ENCODE measurements at regions not wholly inside any gene's neighbourhood (a gene's known extent, or its start where the extent isn't known, plus 50 kb on each side); places are given as distances from the start of the nearest gene placed in this dataset.

GRCh38 chr18:41858761-41859555 is 96.1 kb upstream of the PIK3C3 start:
- H3K9me3 ChIP-seq, result no peaks in the 10 kb centered on the region
- H3K36me3 Mint-ChIP-seq (ENCODE audit: insufficient read depth, unreplicated experiment), result no peaks in the 10 kb centered on the region
- no TSS peak for BruUV-seq (replicated peaks)
- no peaks in the 10 kb centered on the region for H3K36me3 ChIP-seq (ENCODE audit: control insufficient read depth, insufficient read depth, low read length)
- DNase-seq, result no peak
- ChIA-PET CTCF (no interaction called here), POLR2A (no interaction called here)
- no peak overlapping the region for H3K4me3 ChIP-seq (ENCODE audit: low read depth, low read length)
- peaks cover 2% of the 10 kb centered on the region for H3K27me3 Mint-ChIP-seq (ENCODE audit: insufficient read depth, unreplicated experiment)
- H3K4me1 ChIP-seq, result no peaks in the 10 kb centered on the region
- no peak overlapping the region for H3K4me3 Mint-ChIP-seq (ENCODE audit: unreplicated experiment)
- H3K4me1 Mint-ChIP-seq (ENCODE audit: low read depth, unreplicated experiment), result no peaks in the 10 kb centered on the region
- intact Hi-C loops (cut with micrococcal nuclease; ENCODE audit: unreplicated experiment), result no loop called here
- H3K27ac Mint-ChIP-seq (ENCODE audit: unreplicated experiment), result no peak overlapping the region
- H3K9me3 Mint-ChIP-seq (ENCODE audit: unreplicated experiment), result no peaks in the 10 kb centered on the region
- no peak for TF ChIP-seq CTCF (IDR thresholded peaks at IDR 0.05; ENCODE audit: insufficient read depth in 1 of 2, low read depth in 1 of 2, low read length in 1 of 2, severe bottlenecking in 1 of 2, unreplicated experiment in 1 of 2)
- H3K27me3 ChIP-seq (replicated peaks; ENCODE audit: control insufficient read depth, insufficient read depth, low read length), result no peaks in the 10 kb centered on the region

- no peaks in the 10 kb centered on the region for H3K36me3 ChIP-seq (ENCODE audit: control insufficient read depth, insufficient read depth, low read length)
- H3K4me3 Mint-ChIP-seq (ENCODE audit: unreplicated experiment), result no peak overlapping the region
- ChIA-PET CTCF (no interaction called here), POLR2A (no interaction called here)
- H3K27me3 ChIP-seq (replicated peaks; ENCODE audit: control insufficient read depth, insufficient read depth, low read length), result no peaks in the 10 kb centered on the region
- no peaks in the 10 kb centered on the region for H3K9me3 Mint-ChIP-seq (ENCODE audit: unreplicated experiment)
- no peaks in the 10 kb centered on the region for H3K36me3 Mint-ChIP-seq (ENCODE audit: insufficient read depth, unreplicated experiment)
- H3K27me3 Mint-ChIP-seq (ENCODE audit: insufficient read depth, unreplicated experiment), result peaks cover 9% of the 10 kb centered on the region
- H3K9me3 ChIP-seq, result no peaks in the 10 kb centered on the region
- no peak overlapping the region for H3K27ac Mint-ChIP-seq (ENCODE audit: unreplicated experiment)
- no TSS peak for BruUV-seq (replicated peaks)
- no peak overlapping the region for H3K4me3 ChIP-seq (ENCODE audit: low read depth, low read length)
- no peak for DNase-seq
- H3K4me1 ChIP-seq, result no peaks in the 10 kb centered on the region
- H3K4me1 Mint-ChIP-seq (ENCODE audit: low read depth, unreplicated experiment), result no peaks in the 10 kb centered on the region
- intact Hi-C loops (cut with micrococcal nuclease; ENCODE audit: unreplicated experiment), result no loop called here
- no peak for TF ChIP-seq CTCF (IDR thresholded peaks at IDR 0.05; ENCODE audit: insufficient read depth in 1 of 2, low read depth in 1 of 2, low read length in 1 of 2, severe bottlenecking in 1 of 2, unreplicated experiment in 1 of 2)
These were observed 101.8 kb upstream of the PIK3C3 start for GRCh38 chr18:41853280-41853679.

GRCh38 chr18:41850781-41851180 is 104.3 kb upstream of the PIK3C3 start:
- intact Hi-C loops (cut with micrococcal nuclease; ENCODE audit: unreplicated experiment), result no loop called here
- Histone ChIP-seq H3K4me1 (no peaks in the 10 kb centered on the region), H3K27me3 (replicated peaks; ENCODE audit: control insufficient read depth, insufficient read depth, low read length) (no peaks in the 10 kb centered on the region), H3K36me3 (ENCODE audit: control insufficient read depth, insufficient read depth, low read length) (no peaks in the 10 kb centered on the region), H3K4me3 (ENCODE audit: low read depth, low read length) (no peak overlapping the region), H3K9me3 (no peaks in the 10 kb centered on the region)
- no peaks in the 10 kb centered on the region for H3K4me1 Mint-ChIP-seq (ENCODE audit: low read depth, unreplicated experiment)
- no peaks in the 10 kb centered on the region for H3K9me3 Mint-ChIP-seq (ENCODE audit: unreplicated experiment)
- CTCF ChIA-PET, result no interaction called here
- no TSS peak for BruUV-seq (replicated peaks)
- no peak for TF ChIP-seq CTCF (IDR thresholded peaks at IDR 0.05; ENCODE audit: insufficient read depth in 1 of 2, low read depth in 1 of 2, low read length in 1 of 2, severe bottlenecking in 1 of 2, unreplicated experiment in 1 of 2)
- peaks cover 9% of the 10 kb centered on the region for H3K27me3 Mint-ChIP-seq (ENCODE audit: insufficient read depth, unreplicated experiment)
- no peak overlapping the region for H3K27ac Mint-ChIP-seq (ENCODE audit: unreplicated experiment)
- H3K36me3 Mint-ChIP-seq (ENCODE audit: insufficient read depth, unreplicated experiment), result no peaks in the 10 kb centered on the region
- POLR2A ChIA-PET, result no interaction called here
- no peak overlapping the region for H3K4me3 Mint-ChIP-seq (ENCODE audit: unreplicated experiment)
- DNase-seq, result no peak

Measured in Caco-2 (cell line).